ENCODE measurements at regions not wholly inside any gene's neighbourhood (a gene's known extent, or its start where the extent isn't known, plus 50 kb on each side); places are given as distances from the start of the nearest gene placed in this dataset.
"Not testable (repeated sequence)": the region's sequence is repeated elsewhere in the genome, so short reads cannot be mapped to it uniquely, and the experiment has no call there.

DNA sequence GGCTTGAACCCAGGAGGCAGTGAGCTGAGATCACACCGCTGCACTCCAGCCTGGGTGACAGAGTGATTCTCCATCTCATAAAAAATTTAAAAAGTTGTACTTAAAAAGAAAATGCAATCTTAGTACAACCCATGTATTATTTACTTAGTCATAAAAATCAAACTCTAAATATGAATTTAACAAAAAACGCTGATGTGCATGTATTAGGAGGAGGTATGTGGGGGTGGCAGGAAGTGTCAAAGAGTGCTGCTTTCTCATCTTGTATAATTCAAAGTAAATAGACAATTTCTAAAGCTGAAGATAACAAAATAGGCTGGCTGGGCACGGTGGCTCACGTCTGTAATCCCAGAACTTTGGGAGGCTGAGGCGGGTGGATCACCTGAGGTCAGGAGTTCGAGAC, 81.0 kb upstream of the NRBF2 start:
- TF ChIP-seq POLR2A (IDR thresholded peaks at IDR 0.05) (no peak), CTCF (IDR thresholded peaks at IDR 0.05) (no peak)
- no peak for DNase-seq
- 41 to 59% methylated on average over 6 of the region's 6 CpGs for WGBS, 2 donors
- Histone ChIP-seq H3K27ac (no peak overlapping the region), H3K9me3 (no peaks in the 10 kb centered on the region), H3K36me3 (no peaks in the 10 kb centered on the region), H3K4me1 (no peaks in the 10 kb centered on the region), H3K27me3 (peaks cover 0 to 7% (median 0%) of the 10 kb centered on the region in 4 donors), H3K4me3 (no peak overlapping the region)
- intact Hi-C loops (cut with DNase I) = no loop called here

DNA sequence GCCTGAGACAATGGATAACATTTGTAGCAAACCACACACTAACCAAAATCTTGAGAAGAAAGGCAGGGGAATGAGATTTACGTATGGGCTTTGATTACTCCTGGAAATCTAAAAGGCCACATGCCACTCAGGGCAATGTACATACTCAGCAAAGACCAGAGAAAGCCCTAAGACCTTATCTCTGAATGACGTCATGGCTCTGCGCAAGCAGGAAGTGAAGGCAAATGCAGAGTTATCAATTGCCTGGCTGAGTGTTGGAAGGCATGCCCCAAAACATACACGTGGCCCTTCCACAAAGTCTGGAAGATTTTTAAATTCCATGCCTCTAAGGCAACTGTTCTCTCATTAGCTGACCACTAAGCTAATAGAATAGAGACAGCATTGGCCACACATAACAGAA, 90.9 kb upstream of the NRBF2 start:
- no peak for DNase-seq
- intact Hi-C loops (cut with DNase I) = no loop called here
- H3K36me3 ChIP-seq = no peaks in the 10 kb centered on the region
- TF ChIP-seq CTCF (IDR thresholded peaks at IDR 0.05) = no peak
- TF ChIP-seq POLR2A (IDR thresholded peaks at IDR 0.05) = no peak
- 61 to 62% methylated on average over 3 to 4 of the region's 4 CpGs for whole genome bisulfite sequencing, 2 donors
- no peak overlapping the region for H3K4me3 ChIP-seq
- H3K27ac ChIP-seq = no peak overlapping the region
- peaks cover 0 to 29% (median 0%) of the 10 kb centered on the region in 3 donors for H3K9me3 ChIP-seq
- H3K27me3 ChIP-seq = no peaks in the 10 kb centered on the region
- H3K4me1 ChIP-seq = no peaks in the 10 kb centered on the region

DNA sequence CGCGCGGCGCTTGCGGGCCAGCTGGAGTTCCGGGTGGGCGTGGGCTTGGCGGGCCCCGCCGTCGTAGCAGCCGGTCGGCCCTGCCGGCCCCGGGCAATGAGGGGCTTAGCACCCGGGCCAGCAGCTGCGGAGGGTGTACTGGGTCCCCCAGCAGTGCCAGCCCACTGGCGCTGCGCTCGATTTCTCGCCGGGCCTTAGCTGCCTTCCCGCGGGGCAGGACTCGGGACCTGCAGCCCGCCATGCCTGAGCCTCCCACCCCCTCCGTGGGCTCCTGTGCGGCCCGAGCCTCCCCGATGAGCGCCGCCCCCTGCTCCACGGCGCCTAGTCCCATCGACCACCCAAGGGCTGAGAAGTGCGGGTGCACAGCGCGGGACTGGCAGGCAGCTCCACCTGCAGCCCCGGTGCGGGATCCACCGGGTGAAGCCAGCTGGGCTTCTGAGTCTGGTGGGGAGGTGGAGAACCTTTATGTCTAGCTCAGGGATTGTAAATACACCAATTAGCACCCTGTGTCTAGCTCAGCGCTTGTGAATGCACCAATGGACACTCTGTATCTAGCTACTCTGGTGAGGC, 99.4 kb upstream of the NRBF2 start:
- H3K4me1 ChIP-seq; intact Hi-C loops (cut with DNase I); H3K4me3 ChIP-seq; H3K27ac ChIP-seq; DNase-seq; H3K36me3 ChIP-seq; H3K27me3 ChIP-seq: not testable (repeated sequence)
- no CpG with 5 or more reads among the region's 42 CpGs for WGBS, 2 donors
- peaks cover 0 to 24% (median 0%) of the 10 kb centered on the region in 3 donors for H3K9me3 ChIP-seq

DNA sequence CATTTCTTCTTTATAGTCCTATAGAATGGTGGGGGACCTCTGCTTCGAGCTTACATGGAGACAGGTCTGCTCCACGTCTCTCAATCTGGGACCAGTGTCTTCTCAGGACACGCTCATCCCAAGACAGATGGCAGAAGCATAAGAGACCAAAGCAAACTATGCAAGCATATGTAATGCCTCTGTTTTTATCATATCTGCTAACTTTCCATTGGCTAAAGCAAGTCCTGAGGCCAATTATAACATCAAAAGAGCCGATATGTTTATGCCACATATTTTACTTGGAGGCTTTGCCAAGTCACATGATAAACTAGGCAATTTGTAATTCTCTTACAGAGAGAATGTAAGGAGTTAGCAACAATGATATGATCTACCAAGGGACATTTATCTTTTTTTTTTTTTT, 102.6 kb upstream of the NRBF2 start:
- Histone ChIP-seq H3K9me3 (peaks cover 0 to 13% (median 0%) of the 10 kb centered on the region in 3 donors), H3K27me3 (no peaks in the 10 kb centered on the region), H3K27ac (no peak overlapping the region), H3K4me1 (no peaks in the 10 kb centered on the region), H3K4me3 (no peak overlapping the region), H3K36me3 (no peaks in the 10 kb centered on the region)
- WGBS, 2 donors = 59 to 63% methylated on average over 4 of the region's 4 CpGs
- DNase-seq = no peak
- TF ChIP-seq CTCF (IDR thresholded peaks at IDR 0.05) (no peak), POLR2A (IDR thresholded peaks at IDR 0.05) (no peak)
- intact Hi-C loops (cut with DNase I) = no loop called here

GRCh38 chr10:63027531-63027930, 105.6 kb upstream of the NRBF2 start:
- Histone ChIP-seq H3K4me3 (no peak overlapping the region), H3K4me1 (no peaks in the 10 kb centered on the region), H3K36me3 (no peaks in the 10 kb centered on the region), H3K27me3 (no peaks in the 10 kb centered on the region), H3K27ac (no peak overlapping the region), H3K9me3 (no peaks in the 10 kb centered on the region)
- intact Hi-C loops (cut with DNase I) = no loop called here
- TF ChIP-seq CTCF (IDR thresholded peaks at IDR 0.05) = no peak
- no peak for TF ChIP-seq POLR2A (IDR thresholded peaks at IDR 0.05)
- 69 to 82% methylated on average over 6 of the region's 6 CpGs for WGBS, 2 donors
- DNase-seq = no peak

DNA sequence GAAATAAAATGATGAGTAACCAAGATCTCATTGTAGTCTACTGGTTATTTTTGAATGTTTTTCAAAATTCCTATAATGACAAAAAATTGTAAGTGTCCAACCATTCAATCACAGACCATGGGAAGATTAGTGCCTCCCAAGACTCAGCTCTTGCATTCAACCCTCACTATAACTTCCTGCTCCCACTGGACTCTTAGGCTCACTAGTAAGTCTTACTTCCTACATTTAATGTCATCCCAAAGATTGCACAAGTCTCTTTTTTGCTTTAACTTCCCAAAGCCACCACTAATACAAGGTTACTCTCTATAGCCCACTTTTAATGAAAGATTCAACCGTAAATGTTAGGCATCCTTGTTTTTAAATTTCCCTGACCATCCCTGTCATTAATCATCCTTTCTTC, 111.9 kb upstream of the NRBF2 start:
- Histone ChIP-seq H3K27ac (no peak overlapping the region), H3K27me3 (no peaks in the 10 kb centered on the region), H3K4me1 (no peaks in the 10 kb centered on the region), H3K9me3 (no peaks in the 10 kb centered on the region), H3K36me3 (no peaks in the 10 kb centered on the region), H3K4me3 (no peak overlapping the region)
- TF ChIP-seq CTCF (IDR thresholded peaks at IDR 0.05) = no peak
- TF ChIP-seq POLR2A (IDR thresholded peaks at IDR 0.05) = no peak
- no peak for DNase-seq
- intact Hi-C loops (cut with DNase I) = no loop called here
- WGBS, 2 donors = 88 to 89% methylated on average over 1 of the region's 1 CpG

Data from esophagus squamous epithelium (tissue), 5 donors.